ENCODE measurements at regions not wholly inside any gene's neighbourhood (a gene's known extent, or its start where the extent isn't known, plus 50 kb on each side); places are given as distances from the start of the nearest gene placed in this dataset.

DNA sequence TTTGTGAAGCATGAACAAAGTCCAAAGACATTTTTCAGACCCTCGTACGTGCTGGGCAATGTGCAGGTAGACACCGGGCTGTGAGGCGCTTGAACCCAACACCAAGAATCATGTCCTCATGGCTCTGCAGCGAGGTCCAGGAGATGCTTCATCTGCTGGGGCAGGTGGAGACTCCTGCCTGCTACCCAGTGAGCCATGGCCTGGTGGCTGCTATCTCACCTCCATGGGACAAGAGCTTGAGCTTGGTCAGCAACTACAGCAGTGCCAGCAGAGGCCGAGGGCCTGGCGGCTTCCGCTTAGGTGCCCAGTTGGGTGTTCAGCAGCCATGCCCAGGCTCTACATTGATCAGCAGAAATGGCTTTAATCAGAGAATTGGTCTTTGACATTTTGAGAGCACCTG, 281.0 kb upstream of the HS6ST1 start:
- TF ChIP-seq FOXJ3 (CRISPR knock-in tag; IDR thresholded peaks at IDR 0.05; ENCODE audit: borderline replicate concordance) (no peak), NFYB (CRISPR knock-in tag; conservative IDR thresholded peaks at IDR 0.05; ENCODE audit: low read depth) (no peak), ZNF121 (CRISPR knock-in tag; IDR thresholded peaks at IDR 0.05) (no peak), NR2C2 (CRISPR knock-in tag; IDR thresholded peaks at IDR 0.05) (no peak), ATF1 (CRISPR knock-in tag; IDR thresholded peaks at IDR 0.05) (no peak), GABPB1 (CRISPR knock-in tag; IDR thresholded peaks at IDR 0.05) (no peak), JUN (CRISPR knock-in tag; IDR thresholded peaks at IDR 0.05) (no peak)
- TF ChIP-seq, protein P1, sequence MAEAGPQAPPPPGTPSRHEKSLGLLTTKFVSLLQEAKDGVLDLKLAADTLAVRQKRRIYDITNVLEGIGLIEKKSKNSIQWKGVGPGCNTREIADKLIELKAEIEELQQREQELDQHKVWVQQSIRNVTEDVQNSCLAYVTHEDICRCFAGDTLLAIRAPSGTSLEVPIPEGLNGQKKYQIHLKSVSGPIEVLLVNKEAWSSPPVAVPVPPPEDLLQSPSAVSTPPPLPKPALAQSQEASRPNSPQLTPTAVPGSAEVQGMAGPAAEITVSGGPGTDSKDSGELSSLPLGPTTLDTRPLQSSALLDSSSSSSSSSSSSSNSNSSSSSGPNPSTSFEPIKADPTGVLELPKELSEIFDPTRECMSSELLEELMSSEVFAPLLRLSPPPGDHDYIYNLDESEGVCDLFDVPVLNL (CRISPR knock-in tag; IDR thresholded peaks at IDR 0.05; ENCODE audit: borderline replicate concordance, low read depth) = no peak
- TF ChIP-seq, protein P2, sequence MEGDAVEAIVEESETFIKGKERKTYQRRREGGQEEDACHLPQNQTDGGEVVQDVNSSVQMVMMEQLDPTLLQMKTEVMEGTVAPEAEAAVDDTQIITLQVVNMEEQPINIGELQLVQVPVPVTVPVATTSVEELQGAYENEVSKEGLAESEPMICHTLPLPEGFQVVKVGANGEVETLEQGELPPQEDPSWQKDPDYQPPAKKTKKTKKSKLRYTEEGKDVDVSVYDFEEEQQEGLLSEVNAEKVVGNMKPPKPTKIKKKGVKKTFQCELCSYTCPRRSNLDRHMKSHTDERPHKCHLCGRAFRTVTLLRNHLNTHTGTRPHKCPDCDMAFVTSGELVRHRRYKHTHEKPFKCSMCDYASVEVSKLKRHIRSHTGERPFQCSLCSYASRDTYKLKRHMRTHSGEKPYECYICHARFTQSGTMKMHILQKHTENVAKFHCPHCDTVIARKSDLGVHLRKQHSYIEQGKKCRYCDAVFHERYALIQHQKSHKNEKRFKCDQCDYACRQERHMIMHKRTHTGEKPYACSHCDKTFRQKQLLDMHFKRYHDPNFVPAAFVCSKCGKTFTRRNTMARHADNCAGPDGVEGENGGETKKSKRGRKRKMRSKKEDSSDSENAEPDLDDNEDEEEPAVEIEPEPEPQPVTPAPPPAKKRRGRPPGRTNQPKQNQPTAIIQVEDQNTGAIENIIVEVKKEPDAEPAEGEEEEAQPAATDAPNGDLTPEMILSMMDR (IDR thresholded peaks at IDR 0.05) = no peak
- TF ChIP-seq, protein P3, sequence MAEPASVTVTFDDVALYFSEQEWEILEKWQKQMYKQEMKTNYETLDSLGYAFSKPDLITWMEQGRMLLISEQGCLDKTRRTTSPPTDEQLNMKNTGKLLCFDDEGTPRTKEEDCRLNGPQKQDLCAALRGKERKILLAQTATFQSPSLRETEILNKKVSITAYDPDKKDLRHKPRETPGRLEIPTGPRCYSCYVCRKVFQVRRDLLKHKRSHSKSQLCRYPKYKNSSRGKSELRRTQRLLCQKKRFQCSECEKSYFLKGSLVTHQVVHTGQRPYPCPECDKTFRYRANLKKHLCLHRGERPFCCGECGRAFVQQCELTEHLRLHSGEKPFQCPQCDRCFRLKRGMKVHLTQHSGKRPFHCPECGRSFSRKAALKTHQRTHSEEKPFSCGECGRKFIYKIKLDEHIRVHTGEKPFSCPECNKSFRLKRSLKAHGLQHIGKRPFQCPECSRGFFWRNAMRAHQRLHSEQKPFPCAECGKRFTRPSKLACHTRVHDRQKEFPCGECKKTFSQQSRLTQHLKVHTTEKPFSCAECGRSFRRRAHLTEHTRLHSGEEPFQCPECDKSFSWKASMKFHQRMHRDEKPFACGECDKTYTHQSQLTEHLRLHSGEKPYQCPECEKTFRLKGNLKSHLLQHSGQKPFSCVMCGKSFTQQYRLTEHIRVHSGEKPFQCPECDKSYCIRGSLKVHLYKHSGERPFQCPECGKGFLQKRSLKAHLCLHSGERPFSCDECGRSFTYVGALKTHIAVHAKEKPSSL (CRISPR knock-in tag; conservative IDR thresholded peaks at IDR 0.05) = no peak
- TF ChIP-seq, protein P4, sequence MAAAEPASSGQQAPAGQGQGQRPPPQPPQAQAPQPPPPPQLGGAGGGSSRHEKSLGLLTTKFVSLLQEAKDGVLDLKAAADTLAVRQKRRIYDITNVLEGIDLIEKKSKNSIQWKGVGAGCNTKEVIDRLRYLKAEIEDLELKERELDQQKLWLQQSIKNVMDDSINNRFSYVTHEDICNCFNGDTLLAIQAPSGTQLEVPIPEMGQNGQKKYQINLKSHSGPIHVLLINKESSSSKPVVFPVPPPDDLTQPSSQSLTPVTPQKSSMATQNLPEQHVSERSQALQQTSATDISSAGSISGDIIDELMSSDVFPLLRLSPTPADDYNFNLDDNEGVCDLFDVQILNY (CRISPR knock-in tag; IDR thresholded peaks at IDR 0.05) = no peak
